ENCODE measurements at regions not wholly inside any gene's neighbourhood (a gene's known extent, or its start where the extent isn't known, plus 50 kb on each side); places are given as distances from the start of the nearest gene placed in this dataset.

DNA sequence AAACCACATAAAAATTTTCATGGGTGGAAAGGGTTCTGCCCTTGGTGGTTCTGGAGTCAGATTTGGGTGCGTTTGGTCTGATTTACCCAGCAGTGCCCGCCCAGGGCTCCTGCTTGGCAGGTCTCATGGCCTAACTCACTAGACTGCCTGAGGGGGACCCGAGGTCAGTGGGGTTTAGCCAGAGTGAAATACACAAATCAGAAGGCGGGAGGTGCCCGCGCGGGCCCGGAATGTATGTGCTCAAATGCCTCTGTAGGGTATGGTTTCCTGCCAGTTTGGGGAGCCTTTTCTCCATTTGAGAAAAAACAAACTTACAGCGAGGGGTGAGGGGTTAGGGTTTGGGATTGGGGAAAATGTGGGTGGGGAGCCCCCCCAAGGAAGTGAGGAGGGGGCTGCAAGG is 70.9 kb upstream of the POLG start:
- no TSS peak for BruUV-seq (replicated peaks)
- intact Hi-C loops (cut with micrococcal nuclease; ENCODE audit: unreplicated experiment): no loop called here

GRCh38 chr15:89404023-89404422 is 69.4 kb upstream of the POLG start:
- intact Hi-C loops (cut with micrococcal nuclease; ENCODE audit: unreplicated experiment): no loop called here
- no TSS peak for BruUV-seq (replicated peaks)
- TF ChIP-seq, protein P1, sequence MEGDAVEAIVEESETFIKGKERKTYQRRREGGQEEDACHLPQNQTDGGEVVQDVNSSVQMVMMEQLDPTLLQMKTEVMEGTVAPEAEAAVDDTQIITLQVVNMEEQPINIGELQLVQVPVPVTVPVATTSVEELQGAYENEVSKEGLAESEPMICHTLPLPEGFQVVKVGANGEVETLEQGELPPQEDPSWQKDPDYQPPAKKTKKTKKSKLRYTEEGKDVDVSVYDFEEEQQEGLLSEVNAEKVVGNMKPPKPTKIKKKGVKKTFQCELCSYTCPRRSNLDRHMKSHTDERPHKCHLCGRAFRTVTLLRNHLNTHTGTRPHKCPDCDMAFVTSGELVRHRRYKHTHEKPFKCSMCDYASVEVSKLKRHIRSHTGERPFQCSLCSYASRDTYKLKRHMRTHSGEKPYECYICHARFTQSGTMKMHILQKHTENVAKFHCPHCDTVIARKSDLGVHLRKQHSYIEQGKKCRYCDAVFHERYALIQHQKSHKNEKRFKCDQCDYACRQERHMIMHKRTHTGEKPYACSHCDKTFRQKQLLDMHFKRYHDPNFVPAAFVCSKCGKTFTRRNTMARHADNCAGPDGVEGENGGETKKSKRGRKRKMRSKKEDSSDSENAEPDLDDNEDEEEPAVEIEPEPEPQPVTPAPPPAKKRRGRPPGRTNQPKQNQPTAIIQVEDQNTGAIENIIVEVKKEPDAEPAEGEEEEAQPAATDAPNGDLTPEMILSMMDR (IDR thresholded peaks at IDR 0.05; ENCODE audit: unreplicated experiment): no peak
- Mint-ChIP-seq H3K4me3 (ENCODE audit: low read depth, unreplicated experiment) (no peak overlapping the region), H3K4me1 (ENCODE audit: low read depth, unreplicated experiment) (no peaks in the 10 kb centered on the region), H3K36me3 (ENCODE audit: insufficient read depth, unreplicated experiment) (no peaks in the 10 kb centered on the region), H3K27ac (ENCODE audit: unreplicated experiment) (no peak overlapping the region), H3K9me3 (ENCODE audit: low read depth, unreplicated experiment) (no peaks in the 10 kb centered on the region), H3K27me3 (ENCODE audit: unreplicated experiment) (peaks cover 97% of the 10 kb centered on the region)
- CTCF ChIA-PET: interaction anchor here (3.8 kb wide), 1 partner anchor 45 kb away, joined by 8 read pairs; no protein-coding TSS in a partner anchor
- DNase-seq: no peak

More for the DNA sequence above, 70.9 kb upstream of the POLG start:
- Mint-ChIP-seq H3K36me3 (ENCODE audit: insufficient read depth, unreplicated experiment) (no peaks in the 10 kb centered on the region), H3K4me3 (ENCODE audit: low read depth, unreplicated experiment) (no peak overlapping the region), H3K4me1 (ENCODE audit: low read depth, unreplicated experiment) (no peaks in the 10 kb centered on the region), H3K9me3 (ENCODE audit: low read depth, unreplicated experiment) (no peaks in the 10 kb centered on the region), H3K27me3 (ENCODE audit: unreplicated experiment) (peaks cover 100% of the 10 kb centered on the region), H3K27ac (ENCODE audit: unreplicated experiment) (no peak overlapping the region)
- no peak for DNase-seq
- CTCF ChIA-PET: no interaction called here
- TF ChIP-seq, protein P1 (IDR thresholded peaks at IDR 0.05; ENCODE audit: unreplicated experiment): no peak

DNA sequence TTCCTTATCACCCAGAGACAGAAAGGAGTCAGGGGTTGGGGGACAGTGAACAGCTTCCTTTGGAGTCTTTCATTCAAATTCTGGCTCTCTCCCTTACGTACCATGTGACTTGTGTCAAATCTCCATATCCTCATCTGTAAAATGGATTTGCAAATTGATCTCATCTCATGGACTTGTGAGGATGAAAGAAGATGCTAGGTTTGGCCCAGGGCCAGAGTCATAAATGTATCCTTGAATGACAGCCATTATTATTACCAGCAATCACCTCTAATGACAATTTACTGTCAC is 67.8 kb upstream of the POLG start:
- CTCF ChIA-PET: interaction anchor here (0.7 to 3.8 kb wide), 2 partner anchors 39 to 44 kb away, joined by 5 to 8 read pairs; no protein-coding TSS in a partner anchor
- intact Hi-C loops (cut with micrococcal nuclease; ENCODE audit: unreplicated experiment): no loop called here
- no TSS peak for BruUV-seq (replicated peaks)

DNA sequence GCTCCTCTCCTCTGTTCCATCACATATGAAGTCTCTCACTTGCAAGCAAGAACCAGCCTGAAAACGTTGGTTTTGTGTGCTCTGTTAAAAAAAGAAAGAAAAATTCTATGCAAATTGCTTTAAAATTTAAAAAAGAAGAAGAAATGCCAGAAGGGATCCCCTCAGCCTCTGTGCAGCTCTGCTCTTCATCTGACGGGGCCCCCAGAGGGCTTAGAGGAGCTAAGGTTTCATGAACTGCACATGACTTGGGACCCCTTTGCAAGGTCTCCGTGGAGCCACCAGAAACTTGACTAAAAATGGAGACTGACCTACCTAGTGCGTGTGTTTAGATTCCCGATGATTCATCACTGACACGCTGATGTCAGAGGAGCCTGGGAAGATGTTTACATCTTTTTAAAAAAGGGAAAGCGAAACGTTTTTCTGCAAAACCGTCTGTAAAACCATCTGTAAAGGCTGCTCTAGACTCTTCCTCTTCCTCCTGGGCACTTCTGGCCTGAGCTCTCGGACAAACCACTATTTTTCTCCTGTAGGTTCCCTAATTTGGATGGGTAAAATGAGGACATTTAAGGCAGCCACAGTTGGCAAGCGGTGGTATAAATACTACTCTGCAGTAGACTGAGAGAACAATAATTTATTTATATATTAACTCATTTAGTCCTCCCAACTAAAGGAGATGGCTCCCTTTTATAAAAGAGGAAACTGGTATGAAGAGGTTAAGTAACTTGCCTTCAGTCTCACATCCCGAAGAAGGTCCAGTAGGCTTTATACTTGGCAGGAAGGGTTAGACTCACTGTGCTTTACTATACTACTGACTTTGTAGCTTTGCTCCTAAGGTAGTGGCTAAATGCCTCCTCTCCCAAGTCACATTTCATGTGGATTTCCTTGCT is 67.2 kb upstream of the POLG start:
- DNase-seq: no peak
- no peak overlapping the region for H3K27ac Mint-ChIP-seq (ENCODE audit: unreplicated experiment)
- no peaks in the 10 kb centered on the region for H3K36me3 Mint-ChIP-seq (ENCODE audit: insufficient read depth, unreplicated experiment)
- no peaks in the 10 kb centered on the region for H3K9me3 Mint-ChIP-seq (ENCODE audit: low read depth, unreplicated experiment)
- no peak overlapping the region for H3K4me3 Mint-ChIP-seq (ENCODE audit: low read depth, unreplicated experiment)
- no peaks in the 10 kb centered on the region for H3K4me1 Mint-ChIP-seq (ENCODE audit: low read depth, unreplicated experiment)
- TF ChIP-seq, protein P1 (IDR thresholded peaks at IDR 0.05; ENCODE audit: unreplicated experiment): no peak
- peaks cover 97% of the 10 kb centered on the region for H3K27me3 Mint-ChIP-seq (ENCODE audit: unreplicated experiment)
- intact Hi-C loops (cut with micrococcal nuclease; ENCODE audit: unreplicated experiment): no loop called here
- no TSS peak for BruUV-seq (replicated peaks)
- CTCF ChIA-PET: interaction anchor here (0.7 to 3.8 kb wide), 2 partner anchors 38 to 43 kb away, joined by 5 to 8 read pairs; no protein-coding TSS in a partner anchor

More for the DNA sequence above, 67.8 kb upstream of the POLG start:
- Mint-ChIP-seq H3K27ac (ENCODE audit: unreplicated experiment) (no peak overlapping the region), H3K4me1 (ENCODE audit: low read depth, unreplicated experiment) (no peaks in the 10 kb centered on the region), H3K27me3 (ENCODE audit: unreplicated experiment) (peaks cover 97% of the 10 kb centered on the region), H3K36me3 (ENCODE audit: insufficient read depth, unreplicated experiment) (no peaks in the 10 kb centered on the region), H3K9me3 (ENCODE audit: low read depth, unreplicated experiment) (no peaks in the 10 kb centered on the region), H3K4me3 (ENCODE audit: low read depth, unreplicated experiment) (no peak overlapping the region)
- TF ChIP-seq, protein P1 (IDR thresholded peaks at IDR 0.05; ENCODE audit: unreplicated experiment): no peak
- no peak for DNase-seq

All from Calu3 (cell line).